Loucy (cell line): ENCODE measurements at regions not wholly inside any gene's neighbourhood (a gene's known extent, or its start where the extent isn't known, plus 50 kb on each side); places are given as distances from the start of the nearest gene placed in this dataset.

Experiments used
- H2AFZ ChIP-seq: fragments of 200-600 bp; sonication (generic); 2 replicates; pipeline ENCODE4 v1.6.0; 2016; ENCODE audit warnings: antibody characterized with exemption, mild to moderate bottlenecking, low read length, moderate library complexity
- H3F3A ChIP-seq: fragments of 200-600 bp; 2 replicates; pipeline ENCODE4 v1.6.0; 2016; ENCODE audit warnings: antibody characterized with exemption, low read depth, mild to moderate bottlenecking
- H3K27me3 ChIP-seq: fragments of 200-600 bp; sonication (generic); 2 replicates; pipeline ENCODE4 v1.6.1; 2014; ENCODE audit warnings: low read length, mild to moderate bottlenecking; ENCODE audit not compliant: insufficient read depth, poor library complexity, severe bottlenecking
- H3K36me3 ChIP-seq: fragments of 200-600 bp; sonication (generic); 2 replicates; pipeline ENCODE4 v1.6.1; 2016; ENCODE audit warnings: low read length; ENCODE audit not compliant: insufficient read depth
- H3K4me1 ChIP-seq: fragments of 200-600 bp; sonication (generic); 2 replicates; pipeline ENCODE4 v1.5.1; 2014; ENCODE audit warnings: low read length, mild to moderate bottlenecking; ENCODE audit not compliant: insufficient read depth, poor library complexity, severe bottlenecking
- H3K4me2 ChIP-seq: fragments of 200-600 bp; sonication (generic); 2 replicates; pipeline ENCODE4 v1.6.0; 2014; ENCODE audit warnings: antibody characterized with exemption, low read length, low read depth, mild to moderate bottlenecking; ENCODE audit not compliant: poor library complexity, severe bottlenecking
- H3K4me3 ChIP-seq: fragments of 200-600 bp; sonication (generic); 2 replicates; pipeline ENCODE4 v1.5.1; 2014; ENCODE audit warnings: low read length, mild to moderate bottlenecking, mixed read lengths; ENCODE audit not compliant: poor library complexity, severe bottlenecking
- H3K79me2 ChIP-seq: fragments of 200-600 bp; sonication (generic); 2 replicates; pipeline ENCODE4 v1.6.1; 2014; ENCODE audit warnings: low read length; ENCODE audit not compliant: insufficient read depth
- H3K9ac ChIP-seq: fragments of 200-600 bp; sonication (generic); 2 replicates; pipeline ENCODE4 v1.6.0; 2014; ENCODE audit warnings: mild to moderate bottlenecking, low read depth, low read length, moderate library complexity; ENCODE audit not compliant: poor library complexity, severe bottlenecking
- H3K9me2 ChIP-seq: fragments of 200-600 bp; sonication (generic); replicated peaks from 2 replicates; pipeline ENCODE4 v1.6.1; 2016; ENCODE audit warnings: low read depth, low read length, mixed read lengths
- H3K9me3 ChIP-seq: fragments of 200-600 bp; sonication (generic); 2 replicates; pipeline ENCODE4 v1.6.1; 2014; ENCODE audit warnings: mild to moderate bottlenecking, antibody characterized with exemption, low read length, low read depth; ENCODE audit not compliant: insufficient read depth
- H4K20me1 ChIP-seq: fragments of 200-600 bp; sonication (generic); 2 replicates; pipeline ENCODE4 v1.6.0; 2014; ENCODE audit warnings: antibody characterized with exemption, low read length, mild to moderate bottlenecking; ENCODE audit not compliant: insufficient read depth, poor library complexity, severe bottlenecking
- CTCF ChIP-seq: fragments of 200-600 bp; sonication (generic); conservative IDR thresholded peaks from 2 replicates; pipeline ENCODE4 v1.5.1; 2014; ENCODE audit warnings: mild to moderate bottlenecking, antibody characterized with exemption, low read length
- EZH2phosphoT487 ChIP-seq: fragments of 200-600 bp; IDR thresholded peaks from 2 replicates; pipeline ENCODE4 v1.6.1; 2018; ENCODE audit warnings: antibody characterized with exemption, mild to moderate bottlenecking, moderate library complexity, borderline replicate concordance

- Histone ChIP-seq H4K20me1 (no peaks in the 10 kb centered on the region), H3K4me2 (no peak overlapping the region), H3K9ac (no peak overlapping the region), H2AFZ (no peak overlapping the region), H3K9me2 (no peaks in the 10 kb centered on the region), H3K27me3 (no peaks in the 10 kb centered on the region), H3F3A (no peaks in the 10 kb centered on the region), H3K4me1 (no peaks in the 10 kb centered on the region), H3K9me3 (0 out of 2 replicates have a peak, but pooled peaks cover 2% of the 10 kb centered on the region), H3K79me2 (no peaks in the 10 kb centered on the region), H3K36me3 (no peaks in the 10 kb centered on the region), H3K4me3 (no peak overlapping the region)
- TF ChIP-seq CTCF (no peak), EZH2phosphoT487 (no peak)
Observed at GRCh38 chr15:46389739-46390138, 754.9 kb downstream of the SQOR start.

GRCh38 chr15:46394463-46394862, 759.6 kb downstream of the SQOR start:
- Histone ChIP-seq H3K4me3 (no peak overlapping the region), H4K20me1 (no peaks in the 10 kb centered on the region), H3K4me2 (no peak overlapping the region), H3K9me3 (0 out of 2 replicates have a peak, but pooled peaks cover 2% of the 10 kb centered on the region), H3K4me1 (no peaks in the 10 kb centered on the region), H3K27me3 (no peaks in the 10 kb centered on the region), H2AFZ (no peak overlapping the region), H3K9me2 (no peaks in the 10 kb centered on the region), H3K9ac (no peak overlapping the region), H3K36me3 (no peaks in the 10 kb centered on the region), H3K79me2 (no peaks in the 10 kb centered on the region), H3F3A (no peaks in the 10 kb centered on the region)
- TF ChIP-seq EZH2phosphoT487 (no peak), CTCF (no peak)

- no peak overlapping the region for H3K4me2 ChIP-seq
- H3K9ac ChIP-seq, result no peak overlapping the region
- H4K20me1 ChIP-seq, result no peaks in the 10 kb centered on the region
- TF ChIP-seq EZH2phosphoT487, result no peak
- no peak for TF ChIP-seq CTCF
- H3K36me3 ChIP-seq, result no peaks in the 10 kb centered on the region
- no peaks in the 10 kb centered on the region for H3K27me3 ChIP-seq
- H3K9me3 ChIP-seq, result no peaks in the 10 kb centered on the region
- H3K79me2 ChIP-seq, result no peaks in the 10 kb centered on the region
- H2AFZ ChIP-seq, result no peak overlapping the region
- H3K4me3 ChIP-seq, result no peak overlapping the region
- H3F3A ChIP-seq, result no peaks in the 10 kb centered on the region
- no peaks in the 10 kb centered on the region for H3K4me1 ChIP-seq
- H3K9me2 ChIP-seq, result no peaks in the 10 kb centered on the region
Observed at GRCh38 chr15:46408312-46408711, 773.5 kb downstream of the SQOR start.
